ENCODE measurements at regions not wholly inside any gene's neighbourhood (a gene's known extent, or its start where the extent isn't known, plus 50 kb on each side); places are given as distances from the start of the nearest gene placed in this dataset.
"Not testable (repeated sequence)": the region's sequence is repeated elsewhere in the genome, so short reads cannot be mapped to it uniquely, and the experiment has no call there.

GRCh38 chr4:4913628-4914027, 54.2 kb downstream of the MSX1 start:
- DNase-seq (ENCODE audit: low spot score), result no peak

GRCh38 chr4:4914059-4914820, 54.8 kb downstream of the MSX1 start:
- DNase-seq (ENCODE audit: low spot score), result peak; percentile 4

GRCh38 chr4:4914965-4915845, 55.7 kb downstream of the MSX1 start:
- no peak for DNase-seq (ENCODE audit: low spot score)

- no peak for DNase-seq (ENCODE audit: low spot score)
Measured at GRCh38 chr4:4918067-4918466, 58.6 kb downstream of the MSX1 start.

- DNase-seq (ENCODE audit: low spot score), result no peak
Measured at GRCh38 chr4:4919927-4920326, 60.5 kb downstream of the MSX1 start.

GRCh38 chr4:4921077-4921476, 61.6 kb downstream of the MSX1 start:
- no peak for DNase-seq (ENCODE audit: low spot score)

GRCh38 chr4:4922441-4922840, 63.0 kb downstream of the MSX1 start:
- DNase-seq (ENCODE audit: low spot score), result no peak

- DNase-seq (ENCODE audit: low spot score), result no peak
Measured at GRCh38 chr4:4923201-4923600, 63.7 kb downstream of the MSX1 start.

GRCh38 chr4:4930677-4931076, 71.2 kb downstream of the MSX1 start:
- no peak for DNase-seq (ENCODE audit: low spot score)

- no peak for DNase-seq (ENCODE audit: low spot score)
Measured at GRCh38 chr4:4935974-4936373, 76.5 kb downstream of the MSX1 start.

- DNase-seq (ENCODE audit: low spot score), result no peak
Measured at GRCh38 chr4:4937926-4938325, 78.5 kb downstream of the MSX1 start.

- no peak for DNase-seq (ENCODE audit: low spot score)
Measured at GRCh38 chr4:4941751-4942150, 77.5 kb downstream of the CYTL1 start.

GRCh38 chr4:4942658-4943057, 76.6 kb downstream of the CYTL1 start:
- DNase-seq (ENCODE audit: low spot score), result no peak

- no peak for DNase-seq (ENCODE audit: low spot score)
Measured at GRCh38 chr4:4945021-4945420, 74.2 kb downstream of the CYTL1 start.

GRCh38 chr4:4945829-4946228, 73.4 kb downstream of the CYTL1 start:
- no peak for DNase-seq (ENCODE audit: low spot score)

GRCh38 chr4:4946416-4946815, 72.8 kb downstream of the CYTL1 start:
- no peak for DNase-seq (ENCODE audit: low spot score)

- DNase-seq (ENCODE audit: low spot score), result no peak
Measured at GRCh38 chr4:4947721-4948120, 71.5 kb downstream of the CYTL1 start.

GRCh38 chr4:4948370-4948769, 70.9 kb downstream of the CYTL1 start:
- DNase-seq (ENCODE audit: low spot score), result no peak

- no peak for DNase-seq (ENCODE audit: low spot score)
Measured at GRCh38 chr4:4950561-4951290, 68.5 kb downstream of the CYTL1 start.

GRCh38 chr4:4952273-4952672, 67.0 kb downstream of the CYTL1 start:
- no peak for DNase-seq (ENCODE audit: low spot score)

- not testable (repeated sequence) for DNase-seq (ENCODE audit: low spot score)
Measured at GRCh38 chr4:4959344-4960074, 59.7 kb downstream of the CYTL1 start.

- no peak for DNase-seq (ENCODE audit: low spot score)
Measured at GRCh38 chr4:4960574-4960973, 58.7 kb downstream of the CYTL1 start.

Data from kidney capillary endothelial cell (primary cell).